OCI-LY3 (cell line): ENCODE measurements at regions not wholly inside any gene's neighbourhood (a gene's known extent, or its start where the extent isn't known, plus 50 kb on each side); places are given as distances from the start of the nearest gene placed in this dataset.

Experiments
- EZH2phosphoT487 ChIP-seq: fragments of 200-600 bp; shearing (Covaris generic); IDR thresholded peaks from 2 replicates; pipeline ENCODE4 v1.6.1; 2018; ENCODE audit warnings: antibody characterized with exemption, mixed run types, low read depth
- TF ChIP-seq, protein P1 (sequence below): fragments of 200-600, 300-600 bp; sonication (generic); IDR thresholded peaks from 2 replicates; pipeline ENCODE4 v1.5.1; 2014; ENCODE audit warnings: antibody characterized with exemption, low read length, low read depth

GRCh38 chr6:166726201-166726600 lies 99.2 kb upstream of the RPS6KA2 start:
- TF ChIP-seq EZH2phosphoT487 = no peak
- TF ChIP-seq, protein P1, sequence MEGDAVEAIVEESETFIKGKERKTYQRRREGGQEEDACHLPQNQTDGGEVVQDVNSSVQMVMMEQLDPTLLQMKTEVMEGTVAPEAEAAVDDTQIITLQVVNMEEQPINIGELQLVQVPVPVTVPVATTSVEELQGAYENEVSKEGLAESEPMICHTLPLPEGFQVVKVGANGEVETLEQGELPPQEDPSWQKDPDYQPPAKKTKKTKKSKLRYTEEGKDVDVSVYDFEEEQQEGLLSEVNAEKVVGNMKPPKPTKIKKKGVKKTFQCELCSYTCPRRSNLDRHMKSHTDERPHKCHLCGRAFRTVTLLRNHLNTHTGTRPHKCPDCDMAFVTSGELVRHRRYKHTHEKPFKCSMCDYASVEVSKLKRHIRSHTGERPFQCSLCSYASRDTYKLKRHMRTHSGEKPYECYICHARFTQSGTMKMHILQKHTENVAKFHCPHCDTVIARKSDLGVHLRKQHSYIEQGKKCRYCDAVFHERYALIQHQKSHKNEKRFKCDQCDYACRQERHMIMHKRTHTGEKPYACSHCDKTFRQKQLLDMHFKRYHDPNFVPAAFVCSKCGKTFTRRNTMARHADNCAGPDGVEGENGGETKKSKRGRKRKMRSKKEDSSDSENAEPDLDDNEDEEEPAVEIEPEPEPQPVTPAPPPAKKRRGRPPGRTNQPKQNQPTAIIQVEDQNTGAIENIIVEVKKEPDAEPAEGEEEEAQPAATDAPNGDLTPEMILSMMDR = no peak
